ENCODE measurements at regions not wholly inside any gene's neighbourhood (a gene's known extent, or its start where the extent isn't known, plus 50 kb on each side); places are given as distances from the start of the nearest gene placed in this dataset.
A peak's percentile ranks its signal among the peaks of the same experiment; 100 is the strongest.
"Not testable (repeated sequence)": the region's sequence is repeated elsewhere in the genome, so short reads cannot be mapped to it uniquely, and the experiment has no call there.

DNA sequence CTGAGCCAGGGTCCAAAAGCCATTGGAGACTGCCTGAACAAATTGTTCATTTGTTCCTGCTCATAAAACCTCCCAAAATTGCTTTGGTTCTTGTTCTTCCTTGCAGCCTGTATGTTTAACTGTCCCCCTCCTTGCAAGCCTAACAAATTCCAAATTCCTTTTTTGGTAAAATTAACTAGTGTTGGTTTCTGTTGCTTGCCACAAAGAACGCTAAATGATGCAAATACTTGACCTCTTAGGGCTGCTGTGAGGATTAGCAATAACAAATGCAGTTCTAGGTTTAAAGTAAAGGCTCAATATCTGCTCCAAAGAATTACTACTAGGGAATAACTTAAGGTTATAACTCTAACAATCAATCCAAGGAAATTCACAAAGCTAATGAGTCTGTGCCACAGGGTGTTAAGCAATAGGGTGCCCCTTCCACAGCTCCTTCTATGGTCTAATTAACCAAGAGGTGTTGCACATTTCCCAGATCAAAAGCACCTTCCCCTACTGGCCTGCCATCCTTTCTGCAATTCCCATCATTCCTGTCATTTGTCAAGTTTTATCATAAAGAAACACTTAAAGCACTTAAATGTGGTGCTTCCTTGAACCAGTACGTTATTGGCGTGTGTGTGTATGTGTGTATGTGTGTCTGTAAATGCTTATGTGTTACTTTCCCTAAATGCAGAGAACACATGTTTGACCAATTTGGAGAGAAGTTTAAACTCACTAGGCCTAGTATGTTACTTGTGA is 110.2 kb downstream of the RAP2A start:
- WGBS, 4 donors: 81 to 92% (median 88%) methylated on average over 3 of the region's 3 CpGs

DNA sequence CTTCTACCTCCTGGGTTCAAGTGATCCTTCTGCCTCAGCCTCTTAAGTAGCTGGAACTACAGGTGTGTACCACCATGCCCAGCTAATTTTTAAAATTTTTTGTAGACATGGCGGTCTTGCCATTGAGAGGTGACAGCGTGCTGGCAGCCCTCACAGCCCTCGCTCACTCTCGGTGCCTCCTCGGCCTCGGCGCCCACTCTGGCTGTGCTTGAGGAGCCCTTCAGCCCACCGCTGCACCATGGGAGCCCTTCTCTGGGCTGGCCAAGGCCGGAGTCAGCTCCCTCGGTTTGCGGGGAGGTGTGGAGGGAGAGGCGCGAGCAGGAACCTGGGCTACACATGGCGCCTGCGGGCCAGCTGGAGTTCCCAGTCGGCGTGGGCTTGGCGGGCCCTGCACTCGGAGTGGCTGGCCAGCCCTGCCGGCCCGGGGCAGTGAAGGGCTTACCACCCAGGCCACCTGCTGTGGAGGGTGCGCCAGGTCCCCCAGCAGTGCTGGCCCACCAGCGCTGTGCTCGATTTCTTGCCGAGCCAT is 111.1 kb downstream of the RAP2A start:
- not testable (repeated sequence) for ATAC-seq, H3K4me3 ChIP-seq, DNase-seq, H3K36me3 ChIP-seq, H3K9me3 ChIP-seq, H3K27me3 ChIP-seq, H3K27ac ChIP-seq
- WGBS, 4 donors: 90 to 93% (median 92%) methylated on average over 10 to 25 of the region's 25 CpGs
- intact Hi-C loops (cut with DNase I): loop anchor here in 1 of 10 donors (10.0 kb wide), 1 partner anchor 110 kb away; the partner anchor contains the start of gene RAP2A
- H3K4me1 ChIP-seq: peaks cover 0 to 35% (median 14%) of the 10 kb centered on the region in 12 donors

More for the DNA sequence above, 110.2 kb downstream of the RAP2A start:
- peaks cover 0 to 38% (median 16%) of the 10 kb centered on the region in 12 donors for H3K4me1 ChIP-seq
- ATAC-seq: no peak
- no peak overlapping the region for H3K4me3 ChIP-seq
- intact Hi-C loops (cut with DNase I): loop anchor here in 1 of 10 donors (10.0 kb wide), 1 partner anchor 109 kb away; the partner anchor contains the start of gene RAP2A
- H3K27me3 ChIP-seq: no peaks in the 10 kb centered on the region
- H3K36me3 ChIP-seq: no peaks in the 10 kb centered on the region
- TF ChIP-seq POLR2A (IDR thresholded peaks at IDR 0.05) (no peak), CTCF (IDR thresholded peaks at IDR 0.05) (no peak)
- no peak for DNase-seq
- H3K27ac ChIP-seq: no peak overlapping the region
- no peaks in the 10 kb centered on the region for H3K9me3 ChIP-seq

- Histone ChIP-seq H3K36me3 (no peaks in the 10 kb centered on the region), H3K9me3 (no peaks in the 10 kb centered on the region), H3K4me1 (peaks cover 0 to 15% (median 0%) of the 10 kb centered on the region in 12 donors), H3K27ac (no peak overlapping the region), H3K27me3 (no peaks in the 10 kb centered on the region), H3K4me3 (no peak overlapping the region)
- intact Hi-C loops (cut with DNase I): loop anchor here in 1 of 10 donors (10.0 kb wide), 1 partner anchor 113 kb away; the partner anchor contains the start of gene RAP2A
- ATAC-seq: no peak
- TF ChIP-seq CTCF (IDR thresholded peaks at IDR 0.05): no peak
- no peak for TF ChIP-seq POLR2A (IDR thresholded peaks at IDR 0.05)
- DNase-seq: no peak
- 36 to 42% (median 38%) methylated on average over 3 of the region's 3 CpGs for WGBS, 4 donors
Measured at GRCh38 chr13:97548138-97548537, 114.2 kb downstream of the RAP2A start.

DNA sequence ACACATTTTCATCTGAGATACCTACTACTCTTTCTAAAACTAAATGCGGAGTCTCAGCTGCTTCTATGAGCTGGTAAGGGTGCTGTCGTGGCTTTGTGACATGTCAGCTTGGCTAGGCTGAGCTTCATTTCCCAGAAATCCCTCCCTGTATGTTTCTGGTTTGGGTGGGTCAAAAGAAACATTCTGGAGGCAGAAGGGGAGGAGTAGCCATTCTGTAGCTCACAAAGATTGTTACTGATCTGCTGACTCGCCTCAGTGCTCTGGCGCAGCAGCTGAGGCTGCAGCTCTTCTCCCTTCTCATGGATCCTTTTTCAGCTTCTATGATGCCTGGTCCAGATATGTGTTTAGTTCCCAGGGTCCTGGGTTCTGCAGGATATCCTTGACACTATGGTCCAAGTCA is 114.7 kb downstream of the RAP2A start:
- Histone ChIP-seq H3K27ac (no peak overlapping the region), H3K36me3 (no peaks in the 10 kb centered on the region), H3K27me3 (no peaks in the 10 kb centered on the region), H3K4me1 (peaks cover 0 to 15% (median 0%) of the 10 kb centered on the region in 12 donors), H3K4me3 (no peak overlapping the region), H3K9me3 (no peaks in the 10 kb centered on the region)
- ATAC-seq (peak in 1 of 4 donors; percentile 45), DNase-seq (no peak)
- TF ChIP-seq CTCF (IDR thresholded peaks at IDR 0.05) (no peak), POLR2A (IDR thresholded peaks at IDR 0.05) (no peak)
- intact Hi-C loops (cut with DNase I): loop anchor here in 1 of 10 donors (10.0 kb wide), 1 partner anchor 114 kb away; the partner anchor contains the start of gene RAP2A
- WGBS, 4 donors: 55 to 74% (median 71%) methylated on average over 4 of the region's 4 CpGs
